Urinary bladder (tissue), 3 donors: ENCODE measurements at regions not wholly inside any gene's neighbourhood (a gene's known extent, or its start where the extent isn't known, plus 50 kb on each side); places are given as distances from the start of the nearest gene placed in this dataset.

Source experiments
- DNase-seq: peaks from one replicate; pipeline ENCODE4 v3.0.0-alpha.2; 2015; ENCODE audit errors: extremely low spot score
- H3K27ac ChIP-seq: one replicate; pipeline ENCODE4 v1.5.1; 2013; ENCODE audit warnings: low read depth, mild to moderate bottlenecking, moderate library complexity
- H3K36me3 ChIP-seq: one replicate; pipeline ENCODE4 v1.6.1; 2013; ENCODE audit warnings: mild to moderate bottlenecking, moderate library complexity; ENCODE audit not compliant: insufficient read depth
- H3K4me1 ChIP-seq: one replicate; pipeline ENCODE4 v1.6.1; 2013; ENCODE audit warnings: mild to moderate bottlenecking, moderate library complexity; ENCODE audit not compliant: insufficient read depth
- H3K4me3 ChIP-seq: one replicate; pipeline ENCODE4 v1.5.1; 2013; ENCODE audit warnings: low read depth, low read length
- WGBS: extraction: QIAGEN DNeasy Blood & Tissue Kit; methylation state at CpG from one replicate; pipeline ENCODE4 v1.1.7; 2013; 5-methylcytosine and 5-hydroxymethylcytosine counted together
- donor health status: healthy with polysubstance abuse.
- donor health status: healthy.

DNA sequence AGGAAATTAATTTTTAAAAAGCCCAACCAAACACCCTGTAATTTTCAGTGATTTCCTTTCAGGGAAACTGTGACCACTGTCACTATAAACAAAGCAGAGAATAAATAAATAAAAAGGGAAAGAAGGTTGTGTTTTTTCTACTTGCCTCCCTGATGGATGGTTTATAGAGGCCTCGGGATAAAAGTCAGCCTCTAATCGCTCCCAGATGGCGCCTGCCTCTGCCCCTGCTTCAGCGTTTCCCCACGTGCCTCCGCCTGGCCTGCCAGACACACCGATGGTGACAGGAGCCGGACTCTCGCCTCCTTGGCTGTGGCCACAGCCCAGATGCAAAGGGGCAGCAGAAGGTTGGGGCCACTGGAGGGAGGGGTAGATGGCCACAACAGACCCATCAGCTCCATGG lies 327.7 kb downstream of the CDC5L start:
- Histone ChIP-seq H3K4me1 (no peaks in the 10 kb centered on the region), H3K27ac (no peak overlapping the region), H3K4me3 (no peak overlapping the region), H3K36me3 (no peaks in the 10 kb centered on the region)
- no peak for DNase-seq
- WGBS: 48% methylated on average over 9 of the region's 9 CpGs

- Histone ChIP-seq H3K4me1 (no peaks in the 10 kb centered on the region), H3K4me3 (no peak overlapping the region), H3K27ac (no peak overlapping the region), H3K36me3 (no peaks in the 10 kb centered on the region)
- WGBS: 84% methylated on average over 6 of the region's 6 CpGs
- DNase-seq: no peak
Measured at GRCh38 chr6:44715925-44716324, 328.4 kb downstream of the CDC5L start.

DNA sequence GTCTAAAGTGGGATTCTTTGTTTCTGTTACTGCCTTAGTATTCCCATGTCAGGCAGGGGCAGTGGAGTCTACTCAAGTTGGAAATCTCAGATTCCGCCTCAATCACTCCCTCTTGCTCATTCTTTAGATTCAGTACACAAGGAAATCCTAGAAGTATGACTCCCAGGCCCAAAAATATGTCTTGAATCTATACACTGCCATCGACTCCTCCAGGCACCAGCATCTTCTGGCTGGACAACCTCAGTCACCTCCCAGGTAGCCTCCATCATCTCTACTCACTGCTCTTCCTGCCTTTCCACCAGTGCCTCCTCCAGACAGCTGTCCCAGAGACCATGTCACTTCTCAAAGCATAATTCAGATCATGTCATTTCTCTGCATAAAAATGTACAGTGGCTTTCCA lies 329.9 kb downstream of the CDC5L start:
- no peak for DNase-seq
- Histone ChIP-seq H3K27ac (no peak overlapping the region), H3K36me3 (no peaks in the 10 kb centered on the region), H3K4me3 (no peak overlapping the region), H3K4me1 (no peaks in the 10 kb centered on the region)
- 95% methylated on average over 2 of the region's 2 CpGs for WGBS

DNA sequence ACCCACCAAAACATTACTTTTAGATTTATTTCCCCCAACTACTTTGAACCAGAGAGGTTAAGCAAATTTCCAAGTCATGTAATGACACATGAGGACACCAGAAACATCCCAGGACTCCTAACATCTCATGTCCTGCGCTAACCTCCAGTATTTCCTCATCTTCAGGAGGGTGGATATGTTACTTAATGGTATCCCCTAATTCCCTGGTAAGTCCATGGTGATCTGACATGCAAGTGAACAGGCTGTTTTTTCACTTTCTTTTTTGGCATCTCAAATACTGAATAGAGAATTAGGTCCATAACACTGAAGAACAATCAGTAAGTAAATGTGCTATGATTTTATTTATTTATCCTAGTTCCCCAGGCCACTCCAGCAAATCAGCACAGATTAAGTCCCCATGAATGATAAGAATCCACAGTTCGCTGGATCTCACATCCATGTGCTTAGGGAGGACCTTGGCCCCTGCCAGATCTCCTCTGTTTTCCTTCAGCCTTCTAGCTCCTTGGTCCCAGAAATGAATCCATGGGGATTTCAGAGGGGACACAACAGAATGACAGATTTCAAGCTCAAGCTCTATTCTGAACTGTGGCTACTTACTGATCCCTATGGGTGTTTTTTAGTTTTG lies 334.6 kb downstream of the CDC5L start:
- H3K4me3 ChIP-seq: no peak overlapping the region
- no peaks in the 10 kb centered on the region for H3K36me3 ChIP-seq
- 85% methylated on average over 2 of the region's 2 CpGs for WGBS
- DNase-seq: no peak
- H3K4me1 ChIP-seq: no peaks in the 10 kb centered on the region
- no peak overlapping the region for H3K27ac ChIP-seq

GRCh38 chr6:44722736-44723135 lies 335.2 kb downstream of the CDC5L start:
- Histone ChIP-seq H3K4me3 (no peak overlapping the region), H3K36me3 (no peaks in the 10 kb centered on the region), H3K27ac (no peak overlapping the region), H3K4me1 (no peaks in the 10 kb centered on the region)
- no peak for DNase-seq
- 94% methylated on average over 1 of the region's 1 CpG for WGBS

DNA sequence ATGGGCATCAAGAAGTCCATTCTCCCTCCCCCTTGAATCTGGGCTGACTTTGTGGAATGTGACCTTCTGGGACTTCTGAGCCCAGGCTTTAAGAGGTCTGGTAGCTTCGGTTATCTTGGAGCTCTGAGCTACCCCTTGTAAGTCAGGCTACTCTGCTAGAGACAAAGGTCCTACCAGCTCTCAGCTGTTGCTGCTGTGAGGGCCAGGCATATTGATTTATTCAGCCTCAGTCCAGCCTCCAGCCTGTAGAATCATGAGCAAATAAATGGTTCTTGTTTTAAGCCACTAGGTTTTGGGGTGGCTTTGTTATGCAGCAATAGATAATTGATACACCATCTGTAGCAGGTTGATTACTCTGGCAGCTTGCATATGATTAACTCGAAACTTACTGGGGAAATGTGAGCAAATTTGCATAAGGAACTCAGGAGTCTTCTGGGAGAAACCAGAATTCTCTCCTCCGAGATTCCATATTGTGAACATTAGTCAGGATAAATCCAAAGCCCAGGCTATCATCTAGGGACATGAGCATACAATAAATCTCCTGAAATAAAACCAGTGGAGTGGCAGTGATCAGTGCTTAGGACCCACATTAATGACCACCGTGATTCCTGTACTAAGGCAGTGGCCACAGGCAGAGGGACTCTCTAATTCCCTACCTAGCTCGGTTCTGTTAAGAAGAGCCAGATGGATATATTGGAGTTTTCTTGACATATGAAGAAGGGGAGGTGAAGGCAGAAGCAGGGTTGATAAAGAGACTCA lies 336.1 kb downstream of the CDC5L start:
- Histone ChIP-seq H3K4me1 (no peaks in the 10 kb centered on the region), H3K36me3 (no peaks in the 10 kb centered on the region), H3K4me3 (no peak overlapping the region), H3K27ac (no peak overlapping the region)
- WGBS: 81% methylated on average over 5 of the region's 5 CpGs
- no peak for DNase-seq

GRCh38 chr6:44725070-44725469 lies 337.6 kb downstream of the CDC5L start:
- 79% methylated on average over 4 of the region's 4 CpGs for WGBS
- Histone ChIP-seq H3K4me3 (no peak overlapping the region), H3K36me3 (no peaks in the 10 kb centered on the region), H3K27ac (no peak overlapping the region), H3K4me1 (no peaks in the 10 kb centered on the region)
- DNase-seq: no peak

DNA sequence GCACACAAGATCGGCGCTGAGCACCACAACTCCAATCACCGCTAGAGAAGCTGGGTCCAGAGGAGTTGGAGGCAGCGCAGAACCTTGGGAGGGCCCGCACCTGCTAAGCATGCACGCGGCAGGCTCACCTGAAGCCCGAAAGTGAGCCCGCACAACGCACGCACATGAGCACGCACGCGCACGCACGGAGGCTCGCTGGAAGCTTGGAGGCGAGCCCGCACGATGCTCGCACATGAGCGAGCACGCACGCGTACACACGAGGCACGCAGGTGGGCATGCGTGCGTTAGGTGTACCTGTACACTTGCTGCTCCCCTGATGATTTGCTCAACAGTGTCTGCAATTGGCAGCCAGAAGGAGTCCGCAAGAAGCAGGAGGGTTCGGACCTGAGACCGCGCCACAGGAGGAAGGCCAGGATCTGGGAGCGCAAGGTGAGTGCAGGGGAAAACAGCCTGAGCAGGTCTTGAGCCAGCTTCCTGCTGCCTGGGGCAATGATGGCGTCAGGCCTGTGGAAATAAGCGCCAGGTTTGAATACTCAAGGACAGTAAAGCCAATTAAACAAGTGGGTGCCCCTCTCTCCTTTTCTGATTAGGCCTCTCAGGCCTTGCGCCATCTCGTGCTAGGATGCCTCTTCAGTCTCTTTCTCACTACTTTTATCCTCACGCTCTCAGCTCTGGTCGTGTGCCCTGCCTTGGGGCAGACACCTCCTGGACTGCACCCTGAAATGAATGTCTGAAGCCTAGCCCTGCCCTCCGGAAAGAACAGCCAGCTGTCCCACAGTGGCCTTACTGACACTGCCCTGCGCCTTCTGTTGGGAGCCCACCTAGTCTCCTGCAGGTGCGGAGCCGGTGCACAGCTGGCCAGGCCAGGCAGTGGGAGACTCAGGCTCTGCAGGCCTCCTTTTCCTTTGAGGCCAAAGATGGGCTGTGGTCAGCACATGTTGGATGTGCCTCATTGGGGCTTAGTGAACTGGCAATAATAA lies 340.4 kb downstream of the CDC5L start:
- no peaks in the 10 kb centered on the region for H3K4me1 ChIP-seq
- no peak for DNase-seq
- WGBS: 94% methylated on average over 44 of the region's 44 CpGs
- H3K4me3 ChIP-seq: no peak overlapping the region
- no peak overlapping the region for H3K27ac ChIP-seq
- H3K36me3 ChIP-seq: no peaks in the 10 kb centered on the region

DNA sequence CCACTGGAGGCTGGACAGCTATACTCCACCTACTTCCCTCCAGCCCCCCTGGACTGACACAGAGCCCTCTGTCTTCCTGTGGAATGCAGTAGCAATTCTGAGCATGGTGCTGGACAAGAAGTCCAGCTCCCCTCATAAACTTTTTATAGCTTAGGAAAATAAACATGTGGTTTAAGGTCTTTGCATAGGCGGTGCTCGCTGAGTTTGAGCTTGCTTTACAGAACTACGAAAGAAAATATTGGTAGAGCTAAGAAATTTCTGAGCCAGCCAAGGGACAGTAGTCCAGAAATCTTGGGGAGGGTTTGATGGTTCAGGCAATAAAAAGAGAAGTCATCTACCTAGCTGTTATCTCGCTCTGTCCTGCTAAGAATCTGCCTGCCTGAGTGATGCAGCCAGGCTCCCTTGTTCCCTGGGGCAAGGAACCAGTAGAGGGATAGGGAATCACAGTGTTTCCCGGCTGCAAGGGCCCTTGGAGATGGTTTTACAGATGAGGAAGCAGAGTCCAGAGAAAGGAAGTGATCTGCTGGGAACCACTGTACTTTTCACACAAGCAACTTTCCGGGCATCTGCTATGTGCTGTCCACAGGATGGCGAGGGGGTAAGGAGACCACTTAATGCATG lies 343.4 kb downstream of the CDC5L start:
- Histone ChIP-seq H3K27ac (no peak overlapping the region), H3K36me3 (no peaks in the 10 kb centered on the region), H3K4me3 (no peak overlapping the region), H3K4me1 (no peaks in the 10 kb centered on the region)
- DNase-seq: peak; percentile 37
- WGBS: 15% methylated on average over 7 of the region's 7 CpGs

GRCh38 chr6:44731485-44732095 lies 344.1 kb downstream of the CDC5L start:
- WGBS: 82% methylated on average over 6 of the region's 6 CpGs
- no peak for DNase-seq

GRCh38 chr6:44732243-44732642 lies 344.7 kb downstream of the CDC5L start:
- Histone ChIP-seq H3K4me1 (no peaks in the 10 kb centered on the region), H3K4me3 (no peak overlapping the region), H3K36me3 (no peaks in the 10 kb centered on the region), H3K27ac (no peak overlapping the region)
- 95% methylated on average over 5 of the region's 5 CpGs for WGBS
- no peak for DNase-seq

More at GRCh38 chr6:44731485-44732095, 344.1 kb downstream of the CDC5L start:
- Histone ChIP-seq H3K4me3 (no peak overlapping the region), H3K4me1 (no peaks in the 10 kb centered on the region), H3K36me3 (no peaks in the 10 kb centered on the region), H3K27ac (no peak overlapping the region)

DNA sequence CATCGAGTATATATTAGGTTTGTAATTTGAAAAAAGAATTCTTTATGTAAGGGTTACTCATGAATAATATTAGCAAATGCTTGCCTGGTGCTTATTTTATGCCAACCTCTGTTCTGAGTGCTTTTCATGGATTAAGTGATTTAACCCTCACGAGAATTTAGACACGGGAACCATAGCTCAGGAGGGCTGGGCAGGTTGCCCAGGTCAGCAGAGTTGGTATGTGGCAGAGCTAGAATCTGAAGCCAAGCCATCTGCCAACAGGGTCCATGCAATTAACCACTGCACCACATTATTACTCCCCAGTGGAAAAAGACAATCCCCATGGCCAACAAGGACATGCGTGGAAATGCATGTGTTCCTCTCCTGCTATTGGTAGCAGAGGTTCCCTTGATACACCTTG lies 345.6 kb downstream of the CDC5L start:
- no peaks in the 10 kb centered on the region for H3K36me3 ChIP-seq
- H3K4me1 ChIP-seq: no peaks in the 10 kb centered on the region
- H3K4me3 ChIP-seq: no peak overlapping the region
- WGBS: 74% methylated on average over 4 of the region's 4 CpGs
- DNase-seq: no peak
- no peak overlapping the region for H3K27ac ChIP-seq

DNA sequence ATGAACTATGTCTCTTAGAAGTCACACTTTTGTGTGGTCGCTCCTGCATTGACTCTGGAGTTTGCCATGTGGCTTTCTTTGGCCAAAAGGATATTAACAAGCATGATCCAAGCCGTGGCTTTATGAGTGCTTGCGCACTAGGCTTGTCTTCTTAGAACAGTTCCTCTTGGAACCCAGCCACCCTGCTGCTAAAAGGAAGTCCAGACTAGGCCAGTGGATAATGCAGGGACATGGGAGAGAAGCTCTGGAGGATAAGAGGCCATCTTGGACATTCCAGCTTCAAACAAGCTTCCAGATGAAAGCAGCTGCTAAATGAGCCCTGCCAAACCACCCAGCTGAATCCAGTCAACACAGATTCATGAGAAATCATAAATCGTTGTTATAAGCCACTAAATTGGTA lies 346.4 kb downstream of the CDC5L start:
- Histone ChIP-seq H3K4me1 (no peaks in the 10 kb centered on the region), H3K4me3 (no peak overlapping the region), H3K27ac (no peak overlapping the region), H3K36me3 (no peaks in the 10 kb centered on the region)
- 53% methylated on average over 4 of the region's 4 CpGs for WGBS
- DNase-seq: no peak
